NCI-H345 (cell line): ENCODE measurements at regions not wholly inside any gene's neighbourhood (a gene's known extent, or its start where the extent isn't known, plus 50 kb on each side); places are given as distances from the start of the nearest gene placed in this dataset.
A peak's percentile ranks its signal among the peaks of the same experiment; 100 is the strongest.

Source experiments
- DNase-seq: peaks from one replicate; lab custom pipeline; 2025; lab: John Stamatoyannopoulos, UW

- no peak for DNase-seq
These were observed 254.1 kb downstream of the TRIB2 start for GRCh38 chr2:12970861-12971260.

GRCh38 chr2:12971581-12972365 lies 255.0 kb downstream of the TRIB2 start:
- no peak for DNase-seq

GRCh38 chr2:12978066-12978835 lies 261.5 kb downstream of the TRIB2 start:
- DNase-seq: no peak

- no peak for DNase-seq
These were observed 262.3 kb downstream of the TRIB2 start for GRCh38 chr2:12979066-12979465.

- no peak for DNase-seq
These were observed 264.1 kb downstream of the TRIB2 start for GRCh38 chr2:12980817-12981216.

- DNase-seq: no peak
These were observed 265.4 kb downstream of the TRIB2 start for GRCh38 chr2:12982149-12982584.

GRCh38 chr2:12987246-12987645 lies 270.5 kb downstream of the TRIB2 start:
- DNase-seq: no peak

- no peak for DNase-seq
These were observed 271.5 kb downstream of the TRIB2 start for GRCh38 chr2:12988279-12988678.

- no peak for DNase-seq
These were observed 273.8 kb downstream of the TRIB2 start for GRCh38 chr2:12990523-12990922.

GRCh38 chr2:12998685-12999084 lies 281.9 kb downstream of the TRIB2 start:
- no peak for DNase-seq

- DNase-seq: no peak
These were observed 284.1 kb downstream of the TRIB2 start for GRCh38 chr2:13000664-13001363.

- DNase-seq: no peak
These were observed 284.7 kb downstream of the TRIB2 start for GRCh38 chr2:13001408-13001807.

GRCh38 chr2:13002536-13003331 lies 286.0 kb downstream of the TRIB2 start:
- no peak for DNase-seq

GRCh38 chr2:13003500-13003899 lies 286.8 kb downstream of the TRIB2 start:
- no peak for DNase-seq

- DNase-seq: no peak
These were observed 288.3 kb downstream of the TRIB2 start for GRCh38 chr2:13005048-13005447.

GRCh38 chr2:13005761-13006335 lies 289.1 kb downstream of the TRIB2 start:
- DNase-seq: no peak

GRCh38 chr2:13006426-13006825 lies 289.7 kb downstream of the TRIB2 start:
- no peak for DNase-seq

- peak; percentile 80 for DNase-seq
These were observed 290.3 kb downstream of the TRIB2 start for GRCh38 chr2:13006829-13007717.

- DNase-seq: no peak
These were observed 292.4 kb downstream of the TRIB2 start for GRCh38 chr2:13009027-13009642.

- DNase-seq: no peak
These were observed 293.5 kb downstream of the TRIB2 start for GRCh38 chr2:13010283-13010682.
